IMR-90 (cell line): ENCODE measurements at regions not wholly inside any gene's neighbourhood (a gene's known extent, or its start where the extent isn't known, plus 50 kb on each side); places are given as distances from the start of the nearest gene placed in this dataset.

Experiments
- BHLHE40 ChIP-seq: fragments of 150-350 bp; IDR thresholded peaks from 2 replicates; pipeline ENCODE4 v1.6.1; 2016; ENCODE audit warnings: mild to moderate bottlenecking, low read depth, low read length
- CEBPB ChIP-seq: IDR thresholded peaks from 2 replicates; pipeline ENCODE4 v1.6.1; 2012; ENCODE audit warnings: low read depth, low read length, improper control_type of control experiment
- MAFK ChIP-seq: IDR thresholded peaks from 2 replicates; pipeline ENCODE4 v1.6.1; 2012; ENCODE audit warnings: low read depth, low read length, improper control_type of control experiment
- MAZ ChIP-seq: IDR thresholded peaks from 2 replicates; pipeline ENCODE4 v1.6.1; 2012; ENCODE audit warnings: low read depth, mild to moderate bottlenecking, low read length, improper control_type of control experiment, moderate library complexity, borderline replicate concordance
- POLR2A ChIP-seq: IDR thresholded peaks from 2 replicates; pipeline ENCODE4 v1.6.1; 2012; ENCODE audit warnings: mild to moderate bottlenecking, low read depth, low read length
- RAD21 ChIP-seq: IDR thresholded peaks from 2 replicates; pipeline ENCODE4 v1.6.1; 2012; ENCODE audit warnings: low read length, improper control_type of control experiment
- SMC3 ChIP-seq: fragments of 150-350 bp; IDR thresholded peaks from 2 replicates; pipeline ENCODE4 v1.6.1; 2016; ENCODE audit warnings: low read depth, mild to moderate bottlenecking, antibody characterized with exemption, low read length, moderate library complexity
- TF ChIP-seq, protein P1 (sequence below): conservative IDR thresholded peaks from 2 replicates; pipeline ENCODE4 v1.5.1; 2012; ENCODE audit warnings: mild to moderate bottlenecking, low read depth, low read length, improper control_type of control experiment

DNA sequence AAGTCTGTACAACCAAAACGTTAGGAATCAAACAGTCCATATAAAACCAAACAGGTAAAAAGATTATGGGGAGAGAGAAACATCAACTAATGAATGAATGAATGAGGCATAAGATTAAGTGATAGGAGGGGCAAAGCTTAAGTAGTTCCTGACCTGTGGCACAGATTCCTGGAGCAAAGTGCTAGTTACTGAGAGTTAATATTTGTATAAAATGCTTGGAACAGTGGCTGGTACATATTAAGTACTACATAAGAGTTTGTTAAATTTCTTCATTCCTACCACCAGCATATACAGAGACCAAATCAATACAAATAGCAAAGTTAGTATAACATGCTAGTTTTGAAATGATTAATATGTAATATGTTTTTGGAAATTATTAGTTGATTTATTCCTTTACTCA, 363.7 kb downstream of the ADAM29 start:
- TF ChIP-seq, protein P1, sequence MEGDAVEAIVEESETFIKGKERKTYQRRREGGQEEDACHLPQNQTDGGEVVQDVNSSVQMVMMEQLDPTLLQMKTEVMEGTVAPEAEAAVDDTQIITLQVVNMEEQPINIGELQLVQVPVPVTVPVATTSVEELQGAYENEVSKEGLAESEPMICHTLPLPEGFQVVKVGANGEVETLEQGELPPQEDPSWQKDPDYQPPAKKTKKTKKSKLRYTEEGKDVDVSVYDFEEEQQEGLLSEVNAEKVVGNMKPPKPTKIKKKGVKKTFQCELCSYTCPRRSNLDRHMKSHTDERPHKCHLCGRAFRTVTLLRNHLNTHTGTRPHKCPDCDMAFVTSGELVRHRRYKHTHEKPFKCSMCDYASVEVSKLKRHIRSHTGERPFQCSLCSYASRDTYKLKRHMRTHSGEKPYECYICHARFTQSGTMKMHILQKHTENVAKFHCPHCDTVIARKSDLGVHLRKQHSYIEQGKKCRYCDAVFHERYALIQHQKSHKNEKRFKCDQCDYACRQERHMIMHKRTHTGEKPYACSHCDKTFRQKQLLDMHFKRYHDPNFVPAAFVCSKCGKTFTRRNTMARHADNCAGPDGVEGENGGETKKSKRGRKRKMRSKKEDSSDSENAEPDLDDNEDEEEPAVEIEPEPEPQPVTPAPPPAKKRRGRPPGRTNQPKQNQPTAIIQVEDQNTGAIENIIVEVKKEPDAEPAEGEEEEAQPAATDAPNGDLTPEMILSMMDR, result no peak
- TF ChIP-seq MAZ (no peak), SMC3 (no peak), BHLHE40 (no peak), MAFK (no peak), POLR2A (no peak), RAD21 (no peak), CEBPB (no peak)
